Glutamatergic neuron (in vitro differentiated cells): ENCODE measurements at regions not wholly inside any gene's neighbourhood (a gene's known extent, or its start where the extent isn't known, plus 50 kb on each side); places are given as distances from the start of the nearest gene placed in this dataset.

Experiments used
- DNase-seq: peaks from one replicate; pipeline ENCODE4 v3.0.0; 2022
- H3K27ac Mint-ChIP-seq: one replicate; pipeline ENCODE4 v1.8.0; 2020; ENCODE audit warnings: mild to moderate bottlenecking, mixed read lengths, inconsistent platforms; ENCODE audit not compliant: unreplicated experiment
- H3K27me3 Mint-ChIP-seq: one replicate; pipeline ENCODE4 v1.8.0; 2020; ENCODE audit warnings: mild to moderate bottlenecking, moderate library complexity, mixed read lengths, inconsistent platforms; ENCODE audit not compliant: unreplicated experiment
- H3K36me3 Mint-ChIP-seq: one replicate; pipeline ENCODE4 v1.8.0; 2020; ENCODE audit warnings: mild to moderate bottlenecking, mixed read lengths, inconsistent platforms; ENCODE audit not compliant: unreplicated experiment
- H3K4me1 Mint-ChIP-seq: one replicate; pipeline ENCODE4 v1.8.0; 2020; ENCODE audit warnings: mild to moderate bottlenecking, low read depth, mixed read lengths, inconsistent platforms; ENCODE audit not compliant: unreplicated experiment
- H3K4me3 Mint-ChIP-seq: one replicate; pipeline ENCODE4 v1.8.0; 2020; ENCODE audit warnings: mild to moderate bottlenecking, mixed read lengths, inconsistent platforms; ENCODE audit not compliant: unreplicated experiment
- H3K9me3 Mint-ChIP-seq: one replicate; pipeline ENCODE4 v1.8.0; 2020; ENCODE audit warnings: mild to moderate bottlenecking, moderate library complexity, mixed read lengths, inconsistent platforms; ENCODE audit not compliant: unreplicated experiment
- CTCF ChIP-seq: fragments of 200-600 bp; sonication (generic); IDR thresholded peaks from one replicate; pipeline ENCODE4 v1.5.0; 2021; ENCODE audit not compliant: partially characterized antibody, unreplicated experiment

GRCh38 chr14:29310757-29311156, 544.2 kb downstream of the FOXG1 start:
- no peaks in the 10 kb centered on the region for H3K9me3 Mint-ChIP-seq
- H3K4me3 Mint-ChIP-seq = no peak overlapping the region
- DNase-seq = no peak
- H3K4me1 Mint-ChIP-seq = no peaks in the 10 kb centered on the region
- no peaks in the 10 kb centered on the region for H3K27me3 Mint-ChIP-seq
- no peak overlapping the region for H3K27ac Mint-ChIP-seq
- TF ChIP-seq CTCF = no peak
- no peaks in the 10 kb centered on the region for H3K36me3 Mint-ChIP-seq

GRCh38 chr14:29311983-29312382, 545.4 kb downstream of the FOXG1 start:
- Mint-ChIP-seq H3K9me3 (no peaks in the 10 kb centered on the region), H3K27me3 (no peaks in the 10 kb centered on the region), H3K36me3 (no peaks in the 10 kb centered on the region), H3K4me1 (no peaks in the 10 kb centered on the region), H3K27ac (no peak overlapping the region), H3K4me3 (no peak overlapping the region)
- TF ChIP-seq CTCF = no peak
- no peak for DNase-seq

- Mint-ChIP-seq H3K9me3 (no peaks in the 10 kb centered on the region), H3K4me1 (no peaks in the 10 kb centered on the region), H3K27ac (no peak overlapping the region), H3K36me3 (no peaks in the 10 kb centered on the region), H3K27me3 (no peaks in the 10 kb centered on the region), H3K4me3 (no peak overlapping the region)
- no peak for DNase-seq
- TF ChIP-seq CTCF = no peak
Observed at GRCh38 chr14:29316936-29317335, 550.3 kb downstream of the FOXG1 start.

- Mint-ChIP-seq H3K9me3 (no peaks in the 10 kb centered on the region), H3K4me1 (no peaks in the 10 kb centered on the region), H3K27me3 (no peaks in the 10 kb centered on the region), H3K4me3 (no peak overlapping the region), H3K36me3 (no peaks in the 10 kb centered on the region), H3K27ac (no peak overlapping the region)
- TF ChIP-seq CTCF = no peak
- DNase-seq = no peak
Observed at GRCh38 chr14:29317423-29317822, 550.8 kb downstream of the FOXG1 start.

GRCh38 chr14:29320286-29320685, 553.7 kb downstream of the FOXG1 start:
- no peak for TF ChIP-seq CTCF
- no peaks in the 10 kb centered on the region for H3K36me3 Mint-ChIP-seq
- no peaks in the 10 kb centered on the region for H3K27me3 Mint-ChIP-seq
- H3K27ac Mint-ChIP-seq = no peak overlapping the region
- no peaks in the 10 kb centered on the region for H3K9me3 Mint-ChIP-seq
- no peak overlapping the region for H3K4me3 Mint-ChIP-seq
- no peaks in the 10 kb centered on the region for H3K4me1 Mint-ChIP-seq
- DNase-seq = no peak
